ENCODE measurements at regions not wholly inside any gene's neighbourhood (a gene's known extent, or its start where the extent isn't known, plus 50 kb on each side); places are given as distances from the start of the nearest gene placed in this dataset.
"Not testable (repeated sequence)": the region's sequence is repeated elsewhere in the genome, so short reads cannot be mapped to it uniquely, and the experiment has no call there.

DNA sequence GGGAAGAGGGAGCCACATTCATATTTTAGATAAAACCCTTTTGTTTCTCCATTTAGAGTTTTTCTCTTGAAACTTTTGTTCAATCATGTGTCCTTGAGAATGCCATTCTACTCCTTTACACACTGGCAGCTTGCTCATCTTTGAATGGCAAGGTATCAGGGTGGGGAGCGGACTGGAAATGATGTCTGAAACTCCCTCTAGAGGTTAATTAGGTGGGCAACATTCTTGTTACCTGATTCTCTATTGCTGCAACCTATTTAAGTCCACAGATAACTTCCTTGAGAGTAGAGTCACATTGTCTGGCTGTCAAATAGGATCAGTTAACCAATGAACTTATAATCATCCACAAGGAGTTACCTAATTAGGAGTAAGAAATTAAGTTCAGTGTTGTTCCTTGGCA lies 533.6 kb upstream of the API5 start:
- no CpG with 5 or more reads among the region's 1 CpG for WGBS (ENCODE audit: extremely low coverage, insufficient coverage, low lambda C conversion rate)
- H2AK5ac ChIP-seq (ENCODE audit: low read length): no peak overlapping the region
- H3K23ac ChIP-seq (ENCODE audit: low read length): no peak overlapping the region
- H3K18ac ChIP-seq (ENCODE audit: low read length): no peak overlapping the region
- no peak overlapping the region for H3K9ac ChIP-seq (ENCODE audit: low read length)
- H3K4me1 ChIP-seq (ENCODE audit: control insufficient read depth, low read depth, low read length): no peaks in the 10 kb centered on the region
- H2BK15ac ChIP-seq (replicated peaks; ENCODE audit: low read depth): no peak overlapping the region
- H3K4me3 ChIP-seq (ENCODE audit: low read length): no peak overlapping the region
- H3K36me3 ChIP-seq (ENCODE audit: control insufficient read depth, insufficient read depth, low read length): no peaks in the 10 kb centered on the region
- H3K4ac ChIP-seq (ENCODE audit: low read depth, low read length): no peak overlapping the region
- no peak overlapping the region for H3K56ac ChIP-seq (ENCODE audit: low read length)
- no peak overlapping the region for H3K4me2 ChIP-seq (ENCODE audit: low read length)
- H2BK120ac ChIP-seq (ENCODE audit: low read depth, low read length): no peak overlapping the region
- H4K5ac ChIP-seq (ENCODE audit: low read length): no peak overlapping the region
- H3K79me1 ChIP-seq (ENCODE audit: low read length): no peaks in the 10 kb centered on the region
- H4K8ac ChIP-seq (ENCODE audit: low read depth, low read length): no peak overlapping the region
- H3K27ac ChIP-seq (ENCODE audit: low read depth, low read length): no peak overlapping the region
- DNase-seq: peak; percentile 59
- H2BK5ac ChIP-seq (ENCODE audit: low read length): no peak overlapping the region
- H3K79me2 ChIP-seq (ENCODE audit: control insufficient read depth, insufficient read depth, low read length): no peaks in the 10 kb centered on the region
- H3K27me3 ChIP-seq (ENCODE audit: insufficient read depth, low read length, poor library complexity): no peaks in the 10 kb centered on the region

DNA sequence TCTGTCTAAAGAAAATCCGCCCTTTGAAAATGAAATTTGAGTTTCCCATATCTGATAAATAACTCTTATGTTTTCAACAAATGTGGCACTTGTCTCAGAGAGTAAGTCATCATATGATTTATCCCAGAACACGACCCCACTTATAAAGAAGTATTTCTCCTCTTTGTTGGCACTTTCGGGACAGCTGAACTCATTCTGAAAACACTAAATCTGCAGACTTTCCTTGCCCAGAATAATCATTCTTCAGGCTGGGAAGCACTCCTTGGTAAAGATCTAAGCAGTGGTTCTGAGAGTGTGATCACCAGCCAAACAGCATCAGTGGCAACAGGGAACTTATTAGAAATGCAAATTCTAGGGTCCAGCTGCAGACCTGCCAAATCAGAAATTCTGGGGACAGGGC lies 532.2 kb upstream of the API5 start:
- Histone ChIP-seq H3K27me3 (ENCODE audit: insufficient read depth, low read length, poor library complexity) (no peaks in the 10 kb centered on the region), H4K8ac (ENCODE audit: low read depth, low read length) (no peak overlapping the region), H4K5ac (ENCODE audit: low read length) (no peak overlapping the region), H2BK5ac (ENCODE audit: low read length) (no peak overlapping the region), H3K9ac (ENCODE audit: low read length) (no peak overlapping the region), H3K23ac (ENCODE audit: low read length) (no peak overlapping the region), H3K4me2 (ENCODE audit: low read length) (no peak overlapping the region), H2BK120ac (ENCODE audit: low read depth, low read length) (no peak overlapping the region), H2AK5ac (ENCODE audit: low read length) (no peak overlapping the region), H3K56ac (ENCODE audit: low read length) (no peak overlapping the region), H3K18ac (ENCODE audit: low read length) (no peak overlapping the region), H3K79me1 (ENCODE audit: low read length) (no peaks in the 10 kb centered on the region), H3K27ac (ENCODE audit: low read depth, low read length) (no peak overlapping the region), H3K4me1 (ENCODE audit: control insufficient read depth, low read depth, low read length) (no peaks in the 10 kb centered on the region), H3K4me3 (ENCODE audit: low read length) (no peak overlapping the region), H3K36me3 (ENCODE audit: control insufficient read depth, insufficient read depth, low read length) (no peaks in the 10 kb centered on the region), H3K4ac (ENCODE audit: low read depth, low read length) (no peak overlapping the region), H3K79me2 (ENCODE audit: control insufficient read depth, insufficient read depth, low read length) (no peaks in the 10 kb centered on the region), H2BK15ac (replicated peaks; ENCODE audit: low read depth) (no peak overlapping the region)
- WGBS (ENCODE audit: extremely low coverage, insufficient coverage, low lambda C conversion rate): no CpG with 5 or more reads among the region's 3 CpGs
- DNase-seq: no peak

DNA sequence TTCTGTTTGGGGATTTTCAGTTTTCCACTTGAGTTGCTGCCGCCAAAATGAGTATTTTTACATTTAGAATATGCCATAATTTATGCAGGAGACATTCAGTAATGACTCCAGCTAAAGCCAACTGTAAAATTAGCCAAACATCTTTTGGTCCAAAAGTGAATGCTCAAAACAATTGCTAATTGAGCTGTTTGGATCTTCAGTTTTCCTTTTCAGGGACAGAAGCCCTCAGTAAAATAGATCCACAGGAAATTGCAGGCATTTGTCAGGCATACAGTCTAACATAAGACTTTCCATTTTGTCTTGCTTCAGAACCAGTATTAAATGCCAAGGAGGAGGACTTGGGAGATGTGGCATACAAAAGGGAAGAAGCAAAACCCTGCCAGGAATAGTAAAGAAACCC lies 524.8 kb upstream of the API5 start:
- DNase-seq: no peak
- Histone ChIP-seq H4K5ac (ENCODE audit: low read length) (no peak overlapping the region), H3K23ac (ENCODE audit: low read length) (no peak overlapping the region), H3K79me1 (ENCODE audit: low read length) (no peaks in the 10 kb centered on the region), H2AK5ac (ENCODE audit: low read length) (no peak overlapping the region), H3K27ac (ENCODE audit: low read depth, low read length) (no peak overlapping the region), H3K56ac (ENCODE audit: low read length) (no peak overlapping the region), H3K4me3 (ENCODE audit: low read length) (no peak overlapping the region), H3K4me1 (ENCODE audit: control insufficient read depth, low read depth, low read length) (no peaks in the 10 kb centered on the region), H3K4ac (ENCODE audit: low read depth, low read length) (no peak overlapping the region), H3K27me3 (ENCODE audit: insufficient read depth, low read length, poor library complexity) (no peaks in the 10 kb centered on the region), H3K9ac (ENCODE audit: low read length) (no peak overlapping the region), H2BK5ac (ENCODE audit: low read length) (no peak overlapping the region), H4K8ac (ENCODE audit: low read depth, low read length) (no peak overlapping the region), H3K36me3 (ENCODE audit: control insufficient read depth, insufficient read depth, low read length) (no peaks in the 10 kb centered on the region), H2BK15ac (replicated peaks; ENCODE audit: low read depth) (no peak overlapping the region), H3K18ac (ENCODE audit: low read length) (no peak overlapping the region), H2BK120ac (ENCODE audit: low read depth, low read length) (no peak overlapping the region), H3K79me2 (ENCODE audit: control insufficient read depth, insufficient read depth, low read length) (no peaks in the 10 kb centered on the region), H3K4me2 (ENCODE audit: low read length) (no peak overlapping the region)
- no CpG with 5 or more reads among the region's 1 CpG for WGBS (ENCODE audit: extremely low coverage, insufficient coverage, low lambda C conversion rate)

DNA sequence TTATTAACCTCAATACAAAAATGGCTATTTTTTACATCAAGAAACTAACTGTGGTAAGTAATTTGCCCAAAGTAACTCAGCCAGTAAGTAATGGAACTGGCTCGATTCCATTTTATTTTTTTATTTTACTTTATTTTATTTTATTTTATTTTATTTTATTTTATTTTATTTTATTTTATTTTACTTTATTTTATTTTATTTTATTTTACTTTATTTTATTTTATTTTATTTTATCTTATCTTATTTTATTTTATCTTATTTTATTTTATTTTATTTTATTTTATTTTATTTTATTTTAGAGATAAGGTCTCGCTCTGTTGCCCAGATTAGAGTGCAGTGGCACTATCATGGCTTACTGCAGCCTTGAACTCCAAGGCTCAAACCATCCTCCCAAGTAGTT lies 516.3 kb upstream of the API5 start:
- H2BK5ac ChIP-seq (ENCODE audit: low read length); H3K56ac ChIP-seq (ENCODE audit: low read length); H3K9ac ChIP-seq (ENCODE audit: low read length); H3K23ac ChIP-seq (ENCODE audit: low read length); H2BK15ac ChIP-seq (replicated peaks; ENCODE audit: low read depth); H3K79me1 ChIP-seq (ENCODE audit: low read length); DNase-seq; H4K5ac ChIP-seq (ENCODE audit: low read length); H3K4me1 ChIP-seq (ENCODE audit: control insufficient read depth, low read depth, low read length); H3K4ac ChIP-seq (ENCODE audit: low read depth, low read length); H2AK5ac ChIP-seq (ENCODE audit: low read length); H2BK120ac ChIP-seq (ENCODE audit: low read depth, low read length); H3K4me2 ChIP-seq (ENCODE audit: low read length); H3K36me3 ChIP-seq (ENCODE audit: control insufficient read depth, insufficient read depth, low read length); H4K8ac ChIP-seq (ENCODE audit: low read depth, low read length); H3K27ac ChIP-seq (ENCODE audit: low read depth, low read length); H3K79me2 ChIP-seq (ENCODE audit: control insufficient read depth, insufficient read depth, low read length); H3K4me3 ChIP-seq (ENCODE audit: low read length); H3K18ac ChIP-seq (ENCODE audit: low read length); H3K27me3 ChIP-seq (ENCODE audit: insufficient read depth, low read length, poor library complexity): not testable (repeated sequence)
- no CpG with 5 or more reads among the region's 2 CpGs for WGBS (ENCODE audit: extremely low coverage, insufficient coverage, low lambda C conversion rate)

DNA sequence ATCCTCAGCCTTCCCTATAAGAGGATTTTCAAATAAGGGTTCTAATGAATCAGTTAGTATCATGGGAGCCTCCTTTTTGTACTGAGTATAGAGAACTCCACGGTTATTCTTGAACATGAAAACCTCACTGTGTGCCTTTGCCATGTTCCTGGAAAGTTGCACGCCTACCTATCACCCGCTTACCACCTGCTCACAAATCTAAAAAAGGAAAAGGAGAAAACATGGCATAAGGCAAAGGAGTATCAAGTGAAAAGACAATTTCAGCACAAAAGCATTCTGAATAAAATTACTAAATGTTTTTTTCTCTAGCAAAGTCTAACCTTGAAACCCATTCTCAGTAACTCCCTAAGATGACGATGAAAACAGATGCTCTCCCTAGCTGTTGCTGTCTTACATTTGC lies 511.8 kb upstream of the API5 start:
- H3K4ac ChIP-seq (ENCODE audit: low read depth, low read length): no peak overlapping the region
- no peak overlapping the region for H3K4me3 ChIP-seq (ENCODE audit: low read length)
- H3K79me2 ChIP-seq (ENCODE audit: control insufficient read depth, insufficient read depth, low read length): no peaks in the 10 kb centered on the region
- no peak overlapping the region for H3K27ac ChIP-seq (ENCODE audit: low read depth, low read length)
- no peak overlapping the region for H3K4me2 ChIP-seq (ENCODE audit: low read length)
- no peaks in the 10 kb centered on the region for H3K79me1 ChIP-seq (ENCODE audit: low read length)
- no peaks in the 10 kb centered on the region for H3K27me3 ChIP-seq (ENCODE audit: insufficient read depth, low read length, poor library complexity)
- no peak overlapping the region for H3K9ac ChIP-seq (ENCODE audit: low read length)
- no peak overlapping the region for H3K18ac ChIP-seq (ENCODE audit: low read length)
- H3K36me3 ChIP-seq (ENCODE audit: control insufficient read depth, insufficient read depth, low read length): no peaks in the 10 kb centered on the region
- H3K4me1 ChIP-seq (ENCODE audit: control insufficient read depth, low read depth, low read length): no peaks in the 10 kb centered on the region
- no peak overlapping the region for H4K5ac ChIP-seq (ENCODE audit: low read length)
- no peak for DNase-seq
- no peak overlapping the region for H2AK5ac ChIP-seq (ENCODE audit: low read length)
- H3K56ac ChIP-seq (ENCODE audit: low read length): no peak overlapping the region
- H2BK120ac ChIP-seq (ENCODE audit: low read depth, low read length): no peak overlapping the region
- H4K8ac ChIP-seq (ENCODE audit: low read depth, low read length): no peak overlapping the region
- no peak overlapping the region for H2BK5ac ChIP-seq (ENCODE audit: low read length)
- WGBS (ENCODE audit: extremely low coverage, insufficient coverage, low lambda C conversion rate): no CpG with 5 or more reads among the region's 4 CpGs
- H2BK15ac ChIP-seq (replicated peaks; ENCODE audit: low read depth): no peak overlapping the region
- no peak overlapping the region for H3K23ac ChIP-seq (ENCODE audit: low read length)

DNA sequence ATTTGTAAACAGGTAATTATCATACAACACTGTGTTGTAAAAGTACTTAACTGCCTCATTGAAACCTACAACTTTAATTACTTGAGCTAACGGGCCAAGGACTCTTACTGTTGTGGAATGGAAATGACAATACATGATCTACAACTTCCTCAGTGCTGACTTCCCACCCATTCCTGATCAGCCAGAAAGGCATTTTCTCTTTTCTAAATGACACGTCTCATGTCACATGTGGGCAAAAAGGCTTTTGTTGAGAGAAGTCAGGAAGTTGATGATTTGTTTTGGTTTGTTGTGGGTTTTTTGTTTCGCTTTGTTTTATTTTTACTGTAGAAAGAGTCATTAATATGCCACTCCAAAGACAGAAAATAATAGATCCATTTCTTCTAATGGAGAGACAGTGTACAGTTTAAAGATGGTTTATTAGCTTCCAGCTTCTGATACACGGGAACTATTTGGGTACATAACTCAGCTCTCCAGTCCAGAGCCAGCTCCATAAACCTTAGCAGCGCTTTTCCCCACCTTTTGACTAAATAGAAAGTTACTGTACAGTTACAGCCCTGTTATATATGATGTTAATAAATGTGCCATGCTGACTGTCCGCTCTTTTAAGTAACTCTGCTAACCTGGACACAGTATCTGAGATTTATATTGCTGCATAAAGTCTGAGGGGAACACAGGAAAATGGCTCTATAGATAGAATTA lies 509.4 kb upstream of the API5 start:
- Histone ChIP-seq H3K4ac (ENCODE audit: low read depth, low read length) (no peak overlapping the region), H3K4me2 (ENCODE audit: low read length) (no peak overlapping the region), H3K4me1 (ENCODE audit: control insufficient read depth, low read depth, low read length) (no peaks in the 10 kb centered on the region), H2BK120ac (ENCODE audit: low read depth, low read length) (no peak overlapping the region), H3K79me2 (ENCODE audit: control insufficient read depth, insufficient read depth, low read length) (no peaks in the 10 kb centered on the region), H3K9ac (ENCODE audit: low read length) (no peak overlapping the region), H2BK5ac (ENCODE audit: low read length) (no peak overlapping the region), H3K27ac (ENCODE audit: low read depth, low read length) (no peak overlapping the region), H3K4me3 (ENCODE audit: low read length) (no peak overlapping the region), H2BK15ac (replicated peaks; ENCODE audit: low read depth) (no peak overlapping the region), H3K56ac (ENCODE audit: low read length) (no peak overlapping the region), H3K36me3 (ENCODE audit: control insufficient read depth, insufficient read depth, low read length) (no peaks in the 10 kb centered on the region), H2AK5ac (ENCODE audit: low read length) (no peak overlapping the region), H3K27me3 (ENCODE audit: insufficient read depth, low read length, poor library complexity) (no peaks in the 10 kb centered on the region), H3K23ac (ENCODE audit: low read length) (no peak overlapping the region), H3K18ac (ENCODE audit: low read length) (no peak overlapping the region), H3K79me1 (ENCODE audit: low read length) (no peaks in the 10 kb centered on the region), H4K8ac (ENCODE audit: low read depth, low read length) (no peak overlapping the region), H4K5ac (ENCODE audit: low read length) (no peak overlapping the region)
- 100% methylated on average over 1 of the region's 6 CpGs for WGBS (ENCODE audit: extremely low coverage, insufficient coverage, low lambda C conversion rate)
- no peak for DNase-seq
